Glutamatergic neuron (in vitro differentiated cells): ENCODE measurements at regions not wholly inside any gene's neighbourhood (a gene's known extent, or its start where the extent isn't known, plus 50 kb on each side); places are given as distances from the start of the nearest gene placed in this dataset.
A peak's percentile ranks its signal among the peaks of the same experiment; 100 is the strongest.
"Not testable (repeated sequence)": the region's sequence is repeated elsewhere in the genome, so short reads cannot be mapped to it uniquely, and the experiment has no call there.

Source experiments
- DNase-seq: peaks from one replicate; pipeline ENCODE4 v3.0.0; 2022
- H3K27ac Mint-ChIP-seq: one replicate; pipeline ENCODE4 v1.8.0; 2020; ENCODE audit warnings: mild to moderate bottlenecking, mixed read lengths, inconsistent platforms; ENCODE audit not compliant: unreplicated experiment
- H3K27me3 Mint-ChIP-seq: one replicate; pipeline ENCODE4 v1.8.0; 2020; ENCODE audit warnings: mild to moderate bottlenecking, moderate library complexity, mixed read lengths, inconsistent platforms; ENCODE audit not compliant: unreplicated experiment
- H3K36me3 Mint-ChIP-seq: one replicate; pipeline ENCODE4 v1.8.0; 2020; ENCODE audit warnings: mild to moderate bottlenecking, mixed read lengths, inconsistent platforms; ENCODE audit not compliant: unreplicated experiment
- H3K4me1 Mint-ChIP-seq: one replicate; pipeline ENCODE4 v1.8.0; 2020; ENCODE audit warnings: mild to moderate bottlenecking, low read depth, mixed read lengths, inconsistent platforms; ENCODE audit not compliant: unreplicated experiment
- H3K4me3 Mint-ChIP-seq: one replicate; pipeline ENCODE4 v1.8.0; 2020; ENCODE audit warnings: mild to moderate bottlenecking, mixed read lengths, inconsistent platforms; ENCODE audit not compliant: unreplicated experiment
- H3K9me3 Mint-ChIP-seq: one replicate; pipeline ENCODE4 v1.8.0; 2020; ENCODE audit warnings: mild to moderate bottlenecking, moderate library complexity, mixed read lengths, inconsistent platforms; ENCODE audit not compliant: unreplicated experiment
- TF ChIP-seq, protein P1 (sequence below): fragments of 200-600 bp; sonication (generic); IDR thresholded peaks from one replicate; pipeline ENCODE4 v1.5.0; 2021; ENCODE audit not compliant: partially characterized antibody, unreplicated experiment

DNA sequence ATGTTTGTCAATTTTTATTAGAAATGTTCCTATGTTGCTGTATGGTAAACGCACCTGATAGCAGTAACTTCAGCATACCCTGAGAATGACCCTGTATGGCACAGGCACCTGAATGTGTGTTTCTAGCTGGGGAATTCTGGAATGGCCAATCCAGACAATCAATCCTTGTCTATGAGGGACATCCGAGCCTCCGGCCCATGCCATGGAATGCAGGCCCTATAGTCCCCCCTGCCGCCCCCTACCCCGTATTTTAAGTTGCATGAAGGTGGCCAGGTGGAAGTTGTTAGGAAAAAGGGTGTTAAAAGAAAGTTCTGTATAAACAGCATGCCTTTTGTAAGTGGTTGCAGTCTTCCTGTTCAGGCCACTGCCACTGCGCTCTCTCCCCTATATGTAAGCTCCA, 595.9 kb downstream of the DSC3 start:
- Mint-ChIP-seq H3K4me1 (no peaks in the 10 kb centered on the region), H3K9me3 (no peaks in the 10 kb centered on the region), H3K36me3 (no peaks in the 10 kb centered on the region), H3K4me3 (no peak overlapping the region), H3K27ac (no peak overlapping the region), H3K27me3 (no peaks in the 10 kb centered on the region)
- TF ChIP-seq, protein P1, sequence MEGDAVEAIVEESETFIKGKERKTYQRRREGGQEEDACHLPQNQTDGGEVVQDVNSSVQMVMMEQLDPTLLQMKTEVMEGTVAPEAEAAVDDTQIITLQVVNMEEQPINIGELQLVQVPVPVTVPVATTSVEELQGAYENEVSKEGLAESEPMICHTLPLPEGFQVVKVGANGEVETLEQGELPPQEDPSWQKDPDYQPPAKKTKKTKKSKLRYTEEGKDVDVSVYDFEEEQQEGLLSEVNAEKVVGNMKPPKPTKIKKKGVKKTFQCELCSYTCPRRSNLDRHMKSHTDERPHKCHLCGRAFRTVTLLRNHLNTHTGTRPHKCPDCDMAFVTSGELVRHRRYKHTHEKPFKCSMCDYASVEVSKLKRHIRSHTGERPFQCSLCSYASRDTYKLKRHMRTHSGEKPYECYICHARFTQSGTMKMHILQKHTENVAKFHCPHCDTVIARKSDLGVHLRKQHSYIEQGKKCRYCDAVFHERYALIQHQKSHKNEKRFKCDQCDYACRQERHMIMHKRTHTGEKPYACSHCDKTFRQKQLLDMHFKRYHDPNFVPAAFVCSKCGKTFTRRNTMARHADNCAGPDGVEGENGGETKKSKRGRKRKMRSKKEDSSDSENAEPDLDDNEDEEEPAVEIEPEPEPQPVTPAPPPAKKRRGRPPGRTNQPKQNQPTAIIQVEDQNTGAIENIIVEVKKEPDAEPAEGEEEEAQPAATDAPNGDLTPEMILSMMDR = no peak
- no peak for DNase-seq

GRCh38 chr18:30444544-30444943, 598.0 kb downstream of the DSC3 start:
- no peaks in the 10 kb centered on the region for H3K36me3 Mint-ChIP-seq
- H3K27ac Mint-ChIP-seq = no peak overlapping the region

GRCh38 chr18:30440351-30440750, 602.2 kb downstream of the DSC3 start:
- peak overlapping the region; percentile 65 for H3K27ac Mint-ChIP-seq
- TF ChIP-seq, protein P1 = no peak
- no peak overlapping the region for H3K4me3 Mint-ChIP-seq
- H3K36me3 Mint-ChIP-seq = no peaks in the 10 kb centered on the region
- peaks cover 3% of the 10 kb centered on the region for H3K9me3 Mint-ChIP-seq
- peaks cover 12% of the 10 kb centered on the region for H3K4me1 Mint-ChIP-seq
- DNase-seq = no peak
- H3K27me3 Mint-ChIP-seq = peaks cover 1% of the 10 kb centered on the region

More at GRCh38 chr18:30444544-30444943, 598.0 kb downstream of the DSC3 start:
- TF ChIP-seq, protein P1 = no peak
- DNase-seq = no peak
- no peaks in the 10 kb centered on the region for H3K4me1 Mint-ChIP-seq
- H3K9me3 Mint-ChIP-seq = no peaks in the 10 kb centered on the region
- H3K4me3 Mint-ChIP-seq = no peak overlapping the region
- no peaks in the 10 kb centered on the region for H3K27me3 Mint-ChIP-seq

DNA sequence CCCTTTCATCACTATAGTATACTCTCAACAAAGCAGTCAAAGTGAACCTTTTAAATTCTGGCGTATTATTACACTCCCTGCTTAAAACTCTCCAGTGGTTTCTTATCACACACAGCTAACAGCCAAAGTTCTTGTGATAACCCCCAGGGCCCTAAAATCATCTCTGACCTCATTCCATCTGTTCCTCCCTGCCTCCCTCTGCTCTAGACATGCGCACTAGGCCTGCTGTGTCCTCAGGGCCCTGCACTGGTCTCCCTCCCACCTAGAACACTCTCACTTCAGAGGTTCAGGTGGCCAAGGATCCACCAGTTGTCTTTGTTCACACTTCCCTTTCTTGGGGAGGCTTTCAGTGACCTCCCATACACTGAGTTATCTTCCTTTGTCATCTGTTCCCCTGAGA, 603.4 kb downstream of the DSC3 start:
- TF ChIP-seq, protein P1 = no peak
- Mint-ChIP-seq H3K36me3 (no peaks in the 10 kb centered on the region), H3K27me3 (peaks cover 1% of the 10 kb centered on the region), H3K4me3 (no peak overlapping the region), H3K9me3 (peaks cover 3% of the 10 kb centered on the region), H3K4me1 (peaks cover 12% of the 10 kb centered on the region), H3K27ac (peak overlapping the region; percentile 56)
- peak; percentile 53 for DNase-seq

- H3K9me3 Mint-ChIP-seq = no peaks in the 10 kb centered on the region
- no peak for DNase-seq
- peaks cover 2% of the 10 kb centered on the region for H3K27me3 Mint-ChIP-seq
- no peak overlapping the region for H3K4me3 Mint-ChIP-seq
- no peaks in the 10 kb centered on the region for H3K36me3 Mint-ChIP-seq
- no peak overlapping the region for H3K27ac Mint-ChIP-seq
- TF ChIP-seq, protein P1 = no peak
- H3K4me1 Mint-ChIP-seq = peaks cover 1% of the 10 kb centered on the region
These were observed 610.2 kb downstream of the DSC3 start for GRCh38 chr18:30432349-30432748.

GRCh38 chr18:30419399-30419798, 623.1 kb downstream of the DSC3 start:
- H3K27ac Mint-ChIP-seq, DNase-seq, H3K9me3 Mint-ChIP-seq, H3K27me3 Mint-ChIP-seq, H3K36me3 Mint-ChIP-seq, H3K4me1 Mint-ChIP-seq, H3K4me3 Mint-ChIP-seq: not testable (repeated sequence)
